Fibroblast of the aortic adventitia (primary cell): ENCODE measurements at regions not wholly inside any gene's neighbourhood (a gene's known extent, or its start where the extent isn't known, plus 50 kb on each side); places are given as distances from the start of the nearest gene placed in this dataset.
A peak's percentile ranks its signal among the peaks of the same experiment; 100 is the strongest.

Source experiments
- DNase-seq: peaks from one replicate; pipeline ENCODE4 v3.0.0-alpha.2; 2010; ENCODE audit warnings: low read depth
- H3K4me3 ChIP-seq: 2 replicates; pipeline ENCODE4 v1.5.1; 2011; ENCODE audit warnings: low read depth, mild to moderate bottlenecking, control low read depth, low read length, moderate library complexity
- CTCF ChIP-seq: IDR thresholded peaks from 2 replicates; pipeline ENCODE4 v1.5.1; 2011; ENCODE audit warnings: mild to moderate bottlenecking, low read length, control low read depth, inconsistent platforms; ENCODE audit not compliant: insufficient read depth

GRCh38 chr2:176493909-176494308, 224.7 kb downstream of the MTX2 start:
- no peak for DNase-seq
- TF ChIP-seq CTCF, result no peak

GRCh38 chr2:176494949-176495353, 225.7 kb downstream of the MTX2 start:
- no peak overlapping the region for H3K4me3 ChIP-seq
- no peak for TF ChIP-seq CTCF
- DNase-seq, result peak; percentile 27

More at GRCh38 chr2:176493909-176494308, 224.7 kb downstream of the MTX2 start:
- no peak overlapping the region for H3K4me3 ChIP-seq

GRCh38 chr2:176495826-176496225, 226.6 kb downstream of the MTX2 start:
- no peak for TF ChIP-seq CTCF
- no peak overlapping the region for H3K4me3 ChIP-seq
- DNase-seq, result no peak

- no peak for DNase-seq
- TF ChIP-seq CTCF, result no peak
Observed at GRCh38 chr2:176496761-176497160, 227.5 kb downstream of the MTX2 start.

GRCh38 chr2:176500901-176501300, 231.7 kb downstream of the MTX2 start:
- H3K4me3 ChIP-seq, result no peak overlapping the region
- peak; percentile 37 for DNase-seq
- no peak for TF ChIP-seq CTCF

More at GRCh38 chr2:176496761-176497160, 227.5 kb downstream of the MTX2 start:
- H3K4me3 ChIP-seq, result no peak overlapping the region

- H3K4me3 ChIP-seq, result no peak overlapping the region
- DNase-seq, result no peak
- no peak for TF ChIP-seq CTCF
Observed at GRCh38 chr2:176501617-176502016, 232.4 kb downstream of the MTX2 start.

- no peak for TF ChIP-seq CTCF
- DNase-seq, result no peak
- H3K4me3 ChIP-seq, result no peak overlapping the region
Observed at GRCh38 chr2:176502619-176503018, 233.4 kb downstream of the MTX2 start.
